Lower lobe of right lung (tissue), 2 donors: ENCODE measurements at regions not wholly inside any gene's neighbourhood (a gene's known extent, or its start where the extent isn't known, plus 50 kb on each side); places are given as distances from the start of the nearest gene placed in this dataset.
"Not testable (repeated sequence)": the region's sequence is repeated elsewhere in the genome, so short reads cannot be mapped to it uniquely, and the experiment has no call there.

Source experiments
- ATAC-seq, 2 donors: fragments of 200-7000 bp; cut with Tn5 transposase; one replicate each; pipeline ENCODE4 v1.9.1; 2020 to 2022; ENCODE audit warnings: mild to moderate bottlenecking in 2 of 2, moderate library complexity in 2 of 2
- DNase-seq: peaks from one replicate; pipeline ENCODE4 v3.0.0-alpha.2; 2020
- H3K27ac ChIP-seq: fragments of 200-600 bp; one replicate; pipeline ENCODE4 v1.8.0; 2022
- H3K27me3 ChIP-seq: fragments of 200-600 bp; one replicate; pipeline ENCODE4 v1.8.0; 2022; ENCODE audit warnings: low read depth
- H3K36me3 ChIP-seq: fragments of 200-600 bp; one replicate; pipeline ENCODE4 v1.8.0; 2022; ENCODE audit warnings: mild to moderate bottlenecking
- H3K4me1 ChIP-seq: fragments of 200-600 bp; one replicate; pipeline ENCODE4 v1.8.0; 2022
- H3K4me3 ChIP-seq: fragments of 200-600 bp; one replicate; pipeline ENCODE4 v1.8.0; 2022; ENCODE audit warnings: mild to moderate bottlenecking
- H3K9me3 ChIP-seq: fragments of 200-600 bp; one replicate; pipeline ENCODE4 v1.8.0; 2022
- intact Hi-C: fragments of 100-400 bp; cut with DNase I; formaldehyde crosslinking; loops from one replicate; pipeline ENCODE4 v1.11.0; 2022
- TF ChIP-seq, protein P1 (sequence below): fragments of 200-600 bp; IDR thresholded peaks from one replicate; pipeline ENCODE4 v1.8.0; 2022; ENCODE audit warnings: antibody characterized with exemption, mild to moderate bottlenecking
- donor health status: DM: no; HTN: yes; CAD: no; lungs with severe emphysema.

DNA sequence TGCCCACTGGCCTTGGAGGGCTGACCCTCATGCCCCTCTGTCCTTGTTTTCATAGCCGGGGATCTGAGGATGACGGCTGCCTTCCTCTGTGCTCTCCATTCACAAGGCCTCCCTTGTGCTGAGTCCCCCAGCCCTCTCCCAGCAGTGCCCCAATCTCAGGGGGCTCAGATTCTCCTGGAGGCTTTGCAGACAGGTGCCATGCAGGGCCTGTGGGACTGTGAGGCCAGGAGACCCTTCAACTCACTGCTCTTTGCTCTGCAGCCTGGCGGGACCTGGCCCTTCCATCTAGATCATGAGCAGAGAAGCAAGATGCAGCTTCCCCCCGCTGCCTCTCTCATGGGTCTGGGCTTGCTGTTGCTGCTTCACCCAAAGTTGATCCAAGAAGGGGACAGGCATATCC is 356.0 kb downstream of the BCL11B start:
- intact Hi-C loops, result no loop called here
- no peaks in the 10 kb centered on the region for H3K27me3 ChIP-seq
- ATAC-seq (no peak), DNase-seq (no peak)
- TF ChIP-seq, protein P1, sequence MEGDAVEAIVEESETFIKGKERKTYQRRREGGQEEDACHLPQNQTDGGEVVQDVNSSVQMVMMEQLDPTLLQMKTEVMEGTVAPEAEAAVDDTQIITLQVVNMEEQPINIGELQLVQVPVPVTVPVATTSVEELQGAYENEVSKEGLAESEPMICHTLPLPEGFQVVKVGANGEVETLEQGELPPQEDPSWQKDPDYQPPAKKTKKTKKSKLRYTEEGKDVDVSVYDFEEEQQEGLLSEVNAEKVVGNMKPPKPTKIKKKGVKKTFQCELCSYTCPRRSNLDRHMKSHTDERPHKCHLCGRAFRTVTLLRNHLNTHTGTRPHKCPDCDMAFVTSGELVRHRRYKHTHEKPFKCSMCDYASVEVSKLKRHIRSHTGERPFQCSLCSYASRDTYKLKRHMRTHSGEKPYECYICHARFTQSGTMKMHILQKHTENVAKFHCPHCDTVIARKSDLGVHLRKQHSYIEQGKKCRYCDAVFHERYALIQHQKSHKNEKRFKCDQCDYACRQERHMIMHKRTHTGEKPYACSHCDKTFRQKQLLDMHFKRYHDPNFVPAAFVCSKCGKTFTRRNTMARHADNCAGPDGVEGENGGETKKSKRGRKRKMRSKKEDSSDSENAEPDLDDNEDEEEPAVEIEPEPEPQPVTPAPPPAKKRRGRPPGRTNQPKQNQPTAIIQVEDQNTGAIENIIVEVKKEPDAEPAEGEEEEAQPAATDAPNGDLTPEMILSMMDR, result no peak
- no peaks in the 10 kb centered on the region for H3K4me1 ChIP-seq
- H3K27ac ChIP-seq, result no peak overlapping the region
- no peaks in the 10 kb centered on the region for H3K36me3 ChIP-seq
- H3K9me3 ChIP-seq, result no peaks in the 10 kb centered on the region
- H3K4me3 ChIP-seq, result no peak overlapping the region

DNA sequence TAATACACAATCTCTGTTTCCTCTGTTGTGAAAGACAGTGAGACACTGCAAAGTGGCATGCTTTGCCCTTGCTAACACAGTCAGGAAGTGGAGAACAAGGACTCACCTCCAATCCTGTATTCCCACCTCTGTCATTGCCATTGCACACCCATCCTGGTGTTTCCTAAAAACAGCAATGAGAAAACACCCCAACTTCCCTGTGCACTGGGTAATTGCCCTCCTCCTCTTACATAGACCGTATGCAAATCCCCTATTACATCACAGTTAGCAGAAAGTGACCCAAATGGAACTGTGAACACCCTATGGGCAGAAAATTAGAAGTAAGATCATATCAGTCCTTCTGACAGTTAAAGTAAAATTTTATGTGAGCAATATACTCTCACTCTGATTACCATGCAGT is 355.5 kb downstream of the BCL11B start:
- no peak for DNase-seq
- intact Hi-C loops, result no loop called here

DNA sequence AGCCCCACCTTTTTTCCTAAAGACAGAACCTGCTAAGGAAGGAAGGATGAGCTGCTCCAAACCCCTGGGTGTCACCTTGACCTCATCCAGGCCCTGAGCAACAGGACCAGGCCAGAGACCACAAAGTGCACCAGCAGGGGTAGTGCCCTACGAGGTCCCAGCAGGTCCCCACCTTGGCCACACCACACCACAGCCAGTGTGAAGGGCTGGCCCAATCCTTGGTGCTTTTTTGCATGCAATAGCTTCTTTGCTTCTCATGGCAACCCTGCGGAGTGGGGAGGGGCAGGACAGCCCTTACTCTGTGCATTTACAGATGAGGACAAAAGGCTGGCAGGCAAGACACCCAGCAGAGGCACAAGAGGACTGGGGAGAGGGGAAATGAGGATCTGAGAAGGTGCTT is 352.6 kb downstream of the BCL11B start:
- intact Hi-C loops, result no loop called here
- TF ChIP-seq, protein P1, result no peak
- Histone ChIP-seq H3K27me3 (no peaks in the 10 kb centered on the region), H3K4me3 (no peak overlapping the region), H3K36me3 (no peaks in the 10 kb centered on the region), H3K27ac (no peak overlapping the region), H3K4me1 (no peaks in the 10 kb centered on the region), H3K9me3 (no peaks in the 10 kb centered on the region)
- ATAC-seq (no peak), DNase-seq (no peak)

More for the DNA sequence above, 355.5 kb downstream of the BCL11B start:
- H3K4me1 ChIP-seq, result no peaks in the 10 kb centered on the region
- no peak overlapping the region for H3K4me3 ChIP-seq
- H3K27ac ChIP-seq, result no peak overlapping the region
- TF ChIP-seq, protein P1, result no peak
- no peaks in the 10 kb centered on the region for H3K36me3 ChIP-seq
- no peaks in the 10 kb centered on the region for H3K27me3 ChIP-seq
- ATAC-seq, result no peak
- no peaks in the 10 kb centered on the region for H3K9me3 ChIP-seq

DNA sequence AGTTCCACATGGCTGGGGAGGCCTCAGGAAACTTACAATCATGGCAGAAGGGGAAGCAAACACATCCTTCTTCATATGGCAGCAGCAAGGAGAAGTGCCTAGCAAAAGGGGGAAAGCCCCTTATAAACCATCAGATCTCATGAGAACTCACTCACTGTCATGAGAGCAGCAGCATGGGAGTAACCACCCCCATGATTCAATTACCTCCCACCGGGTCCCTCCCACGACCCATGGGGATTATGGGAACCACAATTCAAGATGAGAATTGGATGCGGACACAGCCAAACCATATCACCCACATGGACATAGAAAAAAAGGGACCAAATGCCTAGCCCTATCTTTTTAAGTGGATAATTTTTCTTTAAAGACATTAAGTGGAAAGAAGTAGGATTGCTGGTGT is 350.7 kb downstream of the BCL11B start:
- ATAC-seq, intact Hi-C loops, H3K36me3 ChIP-seq, H3K27me3 ChIP-seq, H3K27ac ChIP-seq, DNase-seq, H3K4me1 ChIP-seq, H3K9me3 ChIP-seq, H3K4me3 ChIP-seq: not testable (repeated sequence)

DNA sequence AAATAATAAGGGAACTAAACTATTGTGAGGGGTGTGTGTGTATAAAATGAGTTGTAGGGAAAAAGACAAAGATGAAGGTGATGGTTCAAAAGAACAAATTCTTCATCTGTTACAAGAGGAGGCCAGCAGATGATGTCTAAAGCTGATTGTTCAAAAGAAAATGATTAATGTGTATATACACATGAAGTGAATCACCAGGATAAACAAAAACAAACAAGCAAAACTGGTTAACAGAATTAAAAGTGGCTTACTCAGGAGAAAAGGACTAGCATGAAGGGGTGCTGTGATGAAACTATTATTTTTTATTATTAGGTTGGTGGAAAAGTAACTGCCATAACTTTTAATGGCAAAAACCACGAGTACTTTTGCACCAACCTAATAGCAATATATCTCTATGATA is 348.4 kb downstream of the BCL11B start:
- Histone ChIP-seq H3K27ac (no peak overlapping the region), H3K4me1 (no peaks in the 10 kb centered on the region), H3K36me3 (no peaks in the 10 kb centered on the region), H3K9me3 (no peaks in the 10 kb centered on the region), H3K27me3 (no peaks in the 10 kb centered on the region), H3K4me3 (no peak overlapping the region)
- no peak for DNase-seq
- ATAC-seq, result no peak
- intact Hi-C loops, result no loop called here
- TF ChIP-seq, protein P1, result no peak

DNA sequence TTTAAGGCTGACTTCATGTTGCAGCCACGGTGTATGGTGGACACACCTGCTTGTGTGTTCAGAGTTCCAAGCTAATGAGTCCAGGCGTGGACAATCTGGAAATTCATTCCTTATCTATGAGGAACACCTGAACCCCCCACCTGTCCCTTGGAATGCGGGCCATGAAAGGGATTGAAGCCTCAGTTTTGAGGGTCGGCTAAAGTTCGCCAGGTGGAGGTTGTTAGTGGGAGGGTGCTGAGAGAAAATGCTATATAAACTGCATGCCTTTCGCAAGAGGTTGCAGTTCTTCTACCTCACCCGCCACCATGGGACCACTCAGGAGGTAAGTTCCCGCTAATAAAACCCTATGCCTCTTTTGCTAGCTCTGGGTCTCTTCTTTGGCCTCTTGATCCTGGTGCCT is 348.0 kb downstream of the BCL11B start:
- no peak for DNase-seq
- Histone ChIP-seq H3K9me3 (no peaks in the 10 kb centered on the region), H3K4me3 (no peak overlapping the region), H3K27me3 (no peaks in the 10 kb centered on the region), H3K27ac (no peak overlapping the region), H3K36me3 (no peaks in the 10 kb centered on the region), H3K4me1 (no peaks in the 10 kb centered on the region)
- intact Hi-C loops, result no loop called here
- TF ChIP-seq, protein P1, result no peak
- ATAC-seq, result no peak
